Vagina (tissue), 2 donors: ENCODE measurements at regions not wholly inside any gene's neighbourhood (a gene's known extent, or its start where the extent isn't known, plus 50 kb on each side); places are given as distances from the start of the nearest gene placed in this dataset.

Experiments
- DNase-seq, 2 donors: peaks; one replicate each; pipeline ENCODE4 v3.0.0-alpha.2; 2017; ENCODE audit errors: extremely low spot score in 2 of 2
- H3K27ac ChIP-seq: fragments of 200-600 bp; sonication (generic); one replicate; pipeline ENCODE4 v1.5.1; 2019
- H3K27me3 ChIP-seq: fragments of 200-600 bp; sonication (generic); one replicate; pipeline ENCODE4 v1.5.1; 2019
- H3K36me3 ChIP-seq, 2 donors: fragments of 200-600 bp; sonication (generic); one replicate each; pipeline ENCODE4 v1.5.1; 2017 to 2019
- H3K4me1 ChIP-seq: fragments of 200-600 bp; sonication (generic); one replicate; pipeline ENCODE4 v1.5.1; 2019
- H3K4me3 ChIP-seq, 2 donors: fragments of 200-600 bp; sonication (generic); 1 replicate in 1 of 2; 2 replicates in 1 of 2; pipeline ENCODE4 v1.5.1; 2016 to 2019
- H3K9me3 ChIP-seq: fragments of 200-600 bp; sonication (generic); one replicate; pipeline ENCODE4 v1.5.1; 2019
- POLR2A ChIP-seq, 2 donors: fragments of 450-650 bp; IDR thresholded peaks; one replicate each; pipeline ENCODE4 v1.6.1; 2017; ENCODE audit warnings: antibody characterized with exemption in 2 of 2, mild to moderate bottlenecking in 2 of 2, moderate library complexity in 2 of 2
- POLR2AphosphoS5 ChIP-seq, 2 donors: sonication (generic); formaldehyde crosslinking; IDR thresholded peaks; one replicate each; pipeline ENCODE4 v1.9.0; 2017; ENCODE audit warnings: antibody characterized with exemption in 2 of 2, mild to moderate bottlenecking in 2 of 2, low read depth in 1 of 2; ENCODE audit not compliant: insufficient read depth in 1 of 2
- intact Hi-C: fragments of 100-400 bp; cut with DNase I; formaldehyde crosslinking; loops from one replicate; pipeline ENCODE4 v1.15.1; 2023
- TF ChIP-seq, protein P1 (sequence below), 3 experiments: fragments of 450-650 bp in 2 of 3; fragments of 200-600 bp in 1 of 3; sonication (generic) in 1 of 3; IDR thresholded peaks; one replicate each; pipeline ENCODE4 v1.5.1; 2017 to 2019; ENCODE audit warnings: antibody characterized with exemption in 3 of 3, mild to moderate bottlenecking in 2 of 3, moderate library complexity in 2 of 3

DNA sequence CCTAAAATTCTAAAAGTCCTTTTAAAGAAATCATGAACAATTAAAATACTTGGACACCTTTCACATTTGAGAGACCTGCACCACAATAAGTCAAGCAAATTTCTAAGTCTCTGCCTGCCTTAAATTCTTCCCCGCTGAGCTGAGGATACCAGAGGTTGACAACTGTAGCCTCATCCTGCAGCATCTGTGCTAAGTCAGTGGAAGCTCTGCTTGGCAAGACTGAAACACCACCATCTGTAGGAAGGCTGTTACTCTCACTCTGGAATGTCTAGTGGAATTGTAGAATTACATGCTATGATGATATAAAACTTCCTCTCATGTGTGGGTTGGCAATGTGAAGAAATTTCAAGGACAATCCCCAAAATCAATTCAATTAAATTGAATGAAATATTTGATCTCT is 1756.5 kb downstream of the NCAM2 start:
- Histone ChIP-seq H3K36me3 (no peaks in the 10 kb centered on the region), H3K27me3 (no peaks in the 10 kb centered on the region), H3K27ac (no peak overlapping the region), H3K4me3 (no peak overlapping the region), H3K4me1 (no peaks in the 10 kb centered on the region), H3K9me3 (no peaks in the 10 kb centered on the region)
- intact Hi-C loops = no loop called here
- TF ChIP-seq POLR2AphosphoS5 (IDR thresholded peaks at IDR 0.05; ENCODE audit: insufficient read depth in 1 of 2, low read depth in 1 of 2) (no peak), POLR2A (IDR thresholded peaks at IDR 0.05) (no peak)
- TF ChIP-seq, protein P1, sequence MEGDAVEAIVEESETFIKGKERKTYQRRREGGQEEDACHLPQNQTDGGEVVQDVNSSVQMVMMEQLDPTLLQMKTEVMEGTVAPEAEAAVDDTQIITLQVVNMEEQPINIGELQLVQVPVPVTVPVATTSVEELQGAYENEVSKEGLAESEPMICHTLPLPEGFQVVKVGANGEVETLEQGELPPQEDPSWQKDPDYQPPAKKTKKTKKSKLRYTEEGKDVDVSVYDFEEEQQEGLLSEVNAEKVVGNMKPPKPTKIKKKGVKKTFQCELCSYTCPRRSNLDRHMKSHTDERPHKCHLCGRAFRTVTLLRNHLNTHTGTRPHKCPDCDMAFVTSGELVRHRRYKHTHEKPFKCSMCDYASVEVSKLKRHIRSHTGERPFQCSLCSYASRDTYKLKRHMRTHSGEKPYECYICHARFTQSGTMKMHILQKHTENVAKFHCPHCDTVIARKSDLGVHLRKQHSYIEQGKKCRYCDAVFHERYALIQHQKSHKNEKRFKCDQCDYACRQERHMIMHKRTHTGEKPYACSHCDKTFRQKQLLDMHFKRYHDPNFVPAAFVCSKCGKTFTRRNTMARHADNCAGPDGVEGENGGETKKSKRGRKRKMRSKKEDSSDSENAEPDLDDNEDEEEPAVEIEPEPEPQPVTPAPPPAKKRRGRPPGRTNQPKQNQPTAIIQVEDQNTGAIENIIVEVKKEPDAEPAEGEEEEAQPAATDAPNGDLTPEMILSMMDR (IDR thresholded peaks at IDR 0.05) = no peak
- no peak for DNase-seq

- no peaks in the 10 kb centered on the region for H3K27me3 ChIP-seq
- H3K36me3 ChIP-seq = no peaks in the 10 kb centered on the region
- H3K4me1 ChIP-seq = no peaks in the 10 kb centered on the region
- no peaks in the 10 kb centered on the region for H3K9me3 ChIP-seq
- no peak overlapping the region for H3K27ac ChIP-seq
- intact Hi-C loops = no loop called here
- no peak for DNase-seq
- TF ChIP-seq POLR2AphosphoS5 (IDR thresholded peaks at IDR 0.05; ENCODE audit: insufficient read depth in 1 of 2, low read depth in 1 of 2) (no peak), POLR2A (IDR thresholded peaks at IDR 0.05) (no peak)
- TF ChIP-seq, protein P1 (IDR thresholded peaks at IDR 0.05) = no peak
- no peak overlapping the region for H3K4me3 ChIP-seq
Measured at GRCh38 chr21:22758478-22758877, 1760.3 kb downstream of the NCAM2 start.

GRCh38 chr21:22762463-22762862 is 1764.3 kb downstream of the NCAM2 start:
- TF ChIP-seq, protein P1 (IDR thresholded peaks at IDR 0.05) = no peak
- no peak for TF ChIP-seq POLR2AphosphoS5 (IDR thresholded peaks at IDR 0.05; ENCODE audit: insufficient read depth in 1 of 2, low read depth in 1 of 2)
- TF ChIP-seq POLR2A (IDR thresholded peaks at IDR 0.05) = no peak
- no peaks in the 10 kb centered on the region for H3K9me3 ChIP-seq
- no peaks in the 10 kb centered on the region for H3K4me1 ChIP-seq
- no peak for DNase-seq
- H3K4me3 ChIP-seq = no peak overlapping the region
- no peaks in the 10 kb centered on the region for H3K27me3 ChIP-seq
- no peak overlapping the region for H3K27ac ChIP-seq
- H3K36me3 ChIP-seq = no peaks in the 10 kb centered on the region
- intact Hi-C loops = no loop called here

- Histone ChIP-seq H3K36me3 (no peaks in the 10 kb centered on the region), H3K9me3 (no peaks in the 10 kb centered on the region), H3K4me3 (no peak overlapping the region), H3K27me3 (no peaks in the 10 kb centered on the region), H3K27ac (no peak overlapping the region), H3K4me1 (no peaks in the 10 kb centered on the region)
- no peak for TF ChIP-seq POLR2AphosphoS5 (IDR thresholded peaks at IDR 0.05; ENCODE audit: insufficient read depth in 1 of 2, low read depth in 1 of 2)
- TF ChIP-seq, protein P1 (IDR thresholded peaks at IDR 0.05) = no peak
- no peak for TF ChIP-seq POLR2A (IDR thresholded peaks at IDR 0.05)
- no peak for DNase-seq
- intact Hi-C loops = no loop called here
Measured at GRCh38 chr21:22763442-22763841, 1765.2 kb downstream of the NCAM2 start.

- DNase-seq = no peak
- no peak overlapping the region for H3K27ac ChIP-seq
- no peaks in the 10 kb centered on the region for H3K36me3 ChIP-seq
- TF ChIP-seq, protein P1 (IDR thresholded peaks at IDR 0.05) = no peak
- intact Hi-C loops = no loop called here
- H3K27me3 ChIP-seq = no peaks in the 10 kb centered on the region
- no peaks in the 10 kb centered on the region for H3K9me3 ChIP-seq
- no peaks in the 10 kb centered on the region for H3K4me1 ChIP-seq
- H3K4me3 ChIP-seq = no peak overlapping the region
Measured at GRCh38 chr21:22764222-22764621, 1766.0 kb downstream of the NCAM2 start.
